Parathyroid adenoma (tissue), 2 donors: ENCODE measurements at regions not wholly inside any gene's neighbourhood (a gene's known extent, or its start where the extent isn't known, plus 50 kb on each side); places are given as distances from the start of the nearest gene placed in this dataset.

Experiments
- H2AFZ ChIP-seq: fragments of 300-600 bp; sonication (generic); one replicate; pipeline ENCODE4 v1.7.0; 2017; ENCODE audit warnings: antibody characterized with exemption, mild to moderate bottlenecking
- H3K27ac ChIP-seq: fragments of 300-600 bp; sonication (generic); one replicate; pipeline ENCODE4 v1.7.0; 2017
- H3K27me3 ChIP-seq: fragments of 300-600 bp; sonication (generic); one replicate; pipeline ENCODE4 v1.7.0; 2017; ENCODE audit warnings: low read length; ENCODE audit not compliant: control insufficient read depth, insufficient read depth
- H3K36me3 ChIP-seq: fragments of 300-600 bp; sonication (generic); one replicate; pipeline ENCODE4 v1.7.0; 2017; ENCODE audit warnings: low read length; ENCODE audit not compliant: control insufficient read depth, insufficient read depth
- H3K4me1 ChIP-seq: fragments of 300-600 bp; sonication (generic); one replicate; pipeline ENCODE4 v1.7.0; 2017; ENCODE audit warnings: control low read depth
- H3K4me2 ChIP-seq: fragments of 300-600 bp; sonication (generic); one replicate; pipeline ENCODE4 v1.7.0; 2017; ENCODE audit warnings: low read length
- H3K4me3 ChIP-seq: fragments of 300-600 bp; sonication (generic); one replicate; pipeline ENCODE4 v1.7.0; 2017; ENCODE audit warnings: low read depth, low read length
- H3K79me2 ChIP-seq: fragments of 300-600 bp; sonication (generic); one replicate; pipeline ENCODE4 v1.7.0; 2017; ENCODE audit warnings: control low read depth
- H3K9ac ChIP-seq: fragments of 300-600 bp; sonication (generic); one replicate; pipeline ENCODE4 v1.7.0; 2017; ENCODE audit warnings: mild to moderate bottlenecking
- H3K9me3 ChIP-seq: fragments of 300-600 bp; sonication (generic); one replicate; pipeline ENCODE4 v1.7.0; 2017; ENCODE audit warnings: low read length; ENCODE audit not compliant: control insufficient read depth
- CTCF ChIP-seq: fragments of 300-600 bp; sonication (generic); IDR thresholded peaks from one replicate; pipeline ENCODE4 v1.7.0; 2017; ENCODE audit warnings: antibody characterized with exemption, mild to moderate bottlenecking
- donor health status: primary hyperparathyroidism.

DNA sequence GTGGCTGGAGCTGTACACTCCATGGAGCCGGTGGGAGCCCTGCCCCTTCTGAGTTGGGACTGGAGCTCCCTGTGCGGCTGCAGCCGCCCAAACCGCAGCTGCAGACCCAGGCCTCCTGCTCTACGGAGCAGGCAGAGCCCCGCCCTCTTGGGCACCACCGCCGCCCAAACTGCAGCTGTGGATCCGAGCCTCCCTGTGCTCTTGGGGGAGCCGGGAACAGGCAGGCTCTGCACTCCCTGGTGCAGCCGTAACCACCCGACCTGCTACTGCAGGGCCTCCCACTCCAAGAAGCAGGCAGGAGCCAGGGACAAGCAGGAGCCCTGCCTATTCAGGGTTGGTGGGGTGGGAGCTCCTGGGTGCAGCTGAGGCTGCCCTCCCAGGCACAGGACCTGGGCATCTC, 237.5 kb upstream of the ATP6AP2 start:
- Histone ChIP-seq H3K36me3 (no peaks in the 10 kb centered on the region), H3K9me3 (no peaks in the 10 kb centered on the region), H3K27me3 (no peaks in the 10 kb centered on the region), H3K4me2 (no peak overlapping the region), H3K79me2 (no peaks in the 10 kb centered on the region), H3K27ac (no peak overlapping the region), H3K9ac (no peak overlapping the region), H3K4me3 (no peak overlapping the region), H3K4me1 (no peaks in the 10 kb centered on the region), H2AFZ (no peak overlapping the region)
- TF ChIP-seq CTCF: no peak

DNA sequence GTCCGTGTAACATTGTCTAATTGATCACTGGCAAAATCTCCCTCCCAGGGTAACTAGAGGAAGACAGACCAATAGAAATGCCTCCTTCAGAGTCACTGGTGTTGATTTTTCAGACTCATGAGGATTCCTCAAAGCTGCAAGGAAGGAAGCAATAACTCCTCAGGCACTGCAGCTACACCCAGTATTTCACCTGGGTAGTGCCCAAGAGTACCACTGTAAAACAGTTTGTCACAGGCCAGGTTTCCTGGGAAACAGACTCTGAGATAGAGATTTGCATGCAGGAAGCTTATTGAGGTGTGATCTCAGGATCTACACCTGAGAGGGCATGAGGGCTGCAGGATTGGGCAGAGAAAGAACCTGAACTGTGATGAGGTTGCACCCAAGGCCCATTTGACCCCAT, 240.7 kb upstream of the ATP6AP2 start:
- H3K27me3 ChIP-seq: no peaks in the 10 kb centered on the region
- H3K36me3 ChIP-seq: no peaks in the 10 kb centered on the region
- no peaks in the 10 kb centered on the region for H3K4me1 ChIP-seq
- H3K27ac ChIP-seq: no peak overlapping the region
- no peak overlapping the region for H3K4me3 ChIP-seq
- no peak overlapping the region for H3K9ac ChIP-seq
- H3K9me3 ChIP-seq: no peaks in the 10 kb centered on the region
- H2AFZ ChIP-seq: no peak overlapping the region
- TF ChIP-seq CTCF: no peak
- no peaks in the 10 kb centered on the region for H3K79me2 ChIP-seq
- no peak overlapping the region for H3K4me2 ChIP-seq

DNA sequence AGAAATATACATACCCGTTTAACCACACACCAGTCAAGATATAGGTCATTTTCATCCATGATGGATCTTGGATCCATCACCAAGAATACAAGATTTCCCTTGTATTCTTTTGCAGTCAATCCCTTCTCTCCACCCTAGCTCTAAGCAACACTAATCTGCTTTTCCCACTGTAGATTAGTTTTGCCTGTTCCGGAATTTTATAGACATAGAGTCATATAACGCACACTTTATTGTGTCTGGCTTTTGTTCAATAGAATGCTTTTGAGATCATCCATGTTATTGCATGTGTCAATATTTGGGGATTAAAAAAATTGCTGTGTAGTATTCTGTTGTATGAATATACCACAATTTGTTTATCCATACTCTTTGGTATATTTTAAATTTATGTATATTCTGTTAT, 235.6 kb upstream of the BCOR start:
- Histone ChIP-seq H3K36me3 (no peaks in the 10 kb centered on the region), H2AFZ (no peak overlapping the region), H3K4me3 (no peak overlapping the region), H3K27me3 (no peaks in the 10 kb centered on the region), H3K4me1 (no peaks in the 10 kb centered on the region), H3K79me2 (no peaks in the 10 kb centered on the region), H3K9ac (no peak overlapping the region), H3K27ac (no peak overlapping the region), H3K4me2 (no peak overlapping the region), H3K9me3 (no peaks in the 10 kb centered on the region)
- TF ChIP-seq CTCF: no peak

GRCh38 chrX:40331762-40332161, 234.0 kb upstream of the BCOR start:
- Histone ChIP-seq H3K9ac (no peak overlapping the region), H3K4me2 (no peak overlapping the region), H3K79me2 (no peaks in the 10 kb centered on the region), H3K27me3 (no peaks in the 10 kb centered on the region), H3K9me3 (no peaks in the 10 kb centered on the region), H3K36me3 (no peaks in the 10 kb centered on the region), H3K4me1 (no peaks in the 10 kb centered on the region), H3K27ac (no peak overlapping the region), H2AFZ (no peak overlapping the region), H3K4me3 (no peak overlapping the region)
- TF ChIP-seq CTCF: no peak

DNA sequence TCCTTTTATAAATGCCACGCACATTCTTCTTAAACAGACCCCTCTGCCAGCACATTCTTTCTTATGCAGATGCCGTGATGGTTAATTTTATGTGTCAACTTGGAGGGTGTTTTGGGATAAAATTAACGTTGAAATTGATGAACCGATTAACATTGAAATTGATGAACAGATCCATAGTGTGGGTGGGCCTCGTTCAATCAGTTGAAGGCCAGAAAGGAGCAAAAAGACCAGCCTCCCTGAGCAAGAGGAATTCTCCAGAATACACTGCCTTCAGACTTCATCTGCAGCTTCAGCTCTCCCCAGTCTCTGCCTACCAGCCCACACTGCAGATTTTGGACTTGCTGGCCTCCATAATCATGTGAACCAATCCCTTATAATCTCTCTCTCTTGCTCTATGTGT, 233.6 kb upstream of the BCOR start:
- TF ChIP-seq CTCF: no peak
- Histone ChIP-seq H3K9me3 (no peaks in the 10 kb centered on the region), H3K4me3 (no peak overlapping the region), H2AFZ (no peak overlapping the region), H3K27ac (no peak overlapping the region), H3K27me3 (no peaks in the 10 kb centered on the region), H3K4me2 (no peak overlapping the region), H3K36me3 (no peaks in the 10 kb centered on the region), H3K4me1 (no peaks in the 10 kb centered on the region), H3K79me2 (no peaks in the 10 kb centered on the region), H3K9ac (no peak overlapping the region)
